Heart left ventricle (tissue), 13 donors: ENCODE measurements at regions not wholly inside any gene's neighbourhood (a gene's known extent, or its start where the extent isn't known, plus 50 kb on each side); places are given as distances from the start of the nearest gene placed in this dataset.

Experiments used
- CTCF ChIP-seq, 12 donors: fragments of 200-600 bp; sonication (generic) in 4 of 12; IDR thresholded peaks; one replicate each; pipeline versions ENCODE4 v1.5.0 to v1.8.0; 2018 to 2022; ENCODE audit warnings: antibody characterized with exemption in 12 of 12, mild to moderate bottlenecking in 5 of 12
- POLR2A ChIP-seq, 2 donors: fragments of 450-650 bp; IDR thresholded peaks; one replicate each; pipeline ENCODE4 v1.6.1; 2017; ENCODE audit warnings: antibody characterized with exemption in 2 of 2, mild to moderate bottlenecking in 2 of 2, moderate library complexity in 2 of 2
- donor health status: ischemic (EF 13 %, LVEDD 7.1; RV severe dilation, severe dysfunction).
- donor health status: DM: no; HTN: yes; CAD: no.
- donor health status: DM: no; HTN: no; CAD: no.
- donor health status: ischemic (EF 25% LVEDD 6.9; RV normal size, moderate dysfunction).
- donor health status: ischemic (EF 25% LVEDD 5.7; RV mildly dilated, moderate dysfunction).
- donor health status: ischemic (EF 35%, LVEDD 5.7; RV mildly dilated, moderate dysfunction).
- donor health status: nonischemic (EF 11% LVEDD 7.7; RV severe dilation, severe dysfunction).
- donor health status: DM: yes; HTN: yes; CAD: no.
- donor health status: PGD.
- donor health status: ischemic (EF 29% LVEDD 5.4; RV normal size, mild dysfunction).
- donor health status: nonischemic (EF 23%, LVEDD 6.1; RV moderate dilation, normal function).

GRCh38 chr2:144889348-144889747 is 369.4 kb upstream of the ZEB2 start:
- no peak for TF ChIP-seq CTCF (IDR thresholded peaks at IDR 0.05)
- no peak for TF ChIP-seq POLR2A (IDR thresholded peaks at IDR 0.05)
